ENCODE measurements at regions not wholly inside any gene's neighbourhood (a gene's known extent, or its start where the extent isn't known, plus 50 kb on each side); places are given as distances from the start of the nearest gene placed in this dataset.
"Not testable (repeated sequence)": the region's sequence is repeated elsewhere in the genome, so short reads cannot be mapped to it uniquely, and the experiment has no call there.

GRCh38 chr22:22322792-22323191, 78.2 kb downstream of the VPREB1 start:
- no peak for DNase-seq (ENCODE audit: low read depth)
- TF ChIP-seq CTCF (IDR thresholded peaks at IDR 0.05; ENCODE audit: low read length, missing control alignments), result no peak

GRCh38 chr22:22327723-22328122, 83.1 kb downstream of the VPREB1 start:
- TF ChIP-seq CTCF (IDR thresholded peaks at IDR 0.05; ENCODE audit: low read length, missing control alignments), result no peak
- no peak overlapping the region for H3K4me3 ChIP-seq (replicated peaks; ENCODE audit: low read depth, low read length)
- no peak for DNase-seq (ENCODE audit: low read depth)

More at GRCh38 chr22:22322792-22323191, 78.2 kb downstream of the VPREB1 start:
- H3K4me3 ChIP-seq (replicated peaks; ENCODE audit: low read depth, low read length), result no peak overlapping the region

GRCh38 chr22:22329792-22330191, 85.2 kb downstream of the VPREB1 start:
- DNase-seq (ENCODE audit: low read depth), result no peak
- no peak for TF ChIP-seq CTCF (IDR thresholded peaks at IDR 0.05; ENCODE audit: low read length, missing control alignments)
- no peak overlapping the region for H3K4me3 ChIP-seq (replicated peaks; ENCODE audit: low read depth, low read length)

- not testable (repeated sequence) for DNase-seq (ENCODE audit: low read depth); H3K4me3 ChIP-seq (replicated peaks; ENCODE audit: low read depth, low read length)
Measured at GRCh38 chr22:22335640-22336039, 91.1 kb downstream of the VPREB1 start.

GRCh38 chr22:22336333-22336732, 91.7 kb downstream of the VPREB1 start:
- not testable (repeated sequence) for DNase-seq (ENCODE audit: low read depth); H3K4me3 ChIP-seq (replicated peaks; ENCODE audit: low read depth, low read length)

- DNase-seq (ENCODE audit: low read depth); H3K4me3 ChIP-seq (replicated peaks; ENCODE audit: low read depth, low read length): not testable (repeated sequence)
Measured at GRCh38 chr22:22338778-22339177, 94.2 kb downstream of the VPREB1 start.

- H3K4me3 ChIP-seq (replicated peaks; ENCODE audit: low read depth, low read length), result no peak overlapping the region
- no peak for DNase-seq (ENCODE audit: low read depth)
- TF ChIP-seq CTCF (IDR thresholded peaks at IDR 0.05; ENCODE audit: low read length, missing control alignments), result no peak
Measured at GRCh38 chr22:22341736-22342135, 97.2 kb downstream of the VPREB1 start.

- peak; percentile 34 for DNase-seq (ENCODE audit: low read depth)
- TF ChIP-seq CTCF (IDR thresholded peaks at IDR 0.05; ENCODE audit: low read length, missing control alignments), result peak; percentile 94
- H3K4me3 ChIP-seq (replicated peaks; ENCODE audit: low read depth, low read length), result no peak overlapping the region
Measured at GRCh38 chr22:22342697-22343580, 98.4 kb downstream of the VPREB1 start.
